CD4-positive, alpha-beta T cell (primary cell): ENCODE measurements at regions not wholly inside any gene's neighbourhood (a gene's known extent, or its start where the extent isn't known, plus 50 kb on each side); places are given as distances from the start of the nearest gene placed in this dataset.

Experiments
- ATAC-seq: fragments of 200-7000 bp; cut with Tn5 transposase; one replicate; pipeline ENCODE4 v1.10.0; 2022; ENCODE audit warnings: mild to moderate bottlenecking; ENCODE audit not compliant: poor library complexity
- CTCF ChIA-PET: fragments of 350-600 bp; sonication (Branson Sonifier 250); formaldehyde crosslinking; loops from one replicate; lab custom pipeline; 2021; ENCODE audit warnings: antibody characterized with exemption, inconsistent platforms; lab: Charles Lee
- POLR2A ChIA-PET: fragments of 350-600 bp; sonication (Branson Sonifier 250); formaldehyde crosslinking; loops from one replicate; lab custom pipeline; 2021; ENCODE audit warnings: antibody characterized with exemption, inconsistent platforms; lab: Charles Lee
- DNase-seq, 14 experiments: peaks; one replicate each; pipeline ENCODE4 v3.0.0-alpha.2; 2013 to 2020; ENCODE audit warnings: mixed read lengths in 2 of 14
- H3K27ac ChIP-seq, 2 donors: one replicate each; pipeline versions ENCODE4 v1.5.1 to v1.7.0; 2013; ENCODE audit warnings: low read length in 2 of 2, low read depth in 1 of 2, mild to moderate bottlenecking in 1 of 2
- H3K27me3 ChIP-seq, 2 experiments: 1 replicate in 1 of 2; 2 replicates in 1 of 2; pipeline versions ENCODE4 v1.6.1 to v1.7.0; 2013; ENCODE audit warnings: low read length in 2 of 2, control low read depth in 1 of 2, mild to moderate bottlenecking in 1 of 2, moderate library complexity in 1 of 2; ENCODE audit not compliant: insufficient read depth in 2 of 2, control insufficient read depth in 1 of 2
- H3K36me3 ChIP-seq: one replicate; pipeline ENCODE4 v1.6.1; 2013; ENCODE audit warnings: low read length, control low read depth; ENCODE audit not compliant: insufficient read depth
- H3K4me1 ChIP-seq: one replicate; pipeline ENCODE4 v1.6.1; 2013; ENCODE audit warnings: low read length, control low read depth; ENCODE audit not compliant: insufficient read depth
- H3K4me3 ChIP-seq: one replicate; pipeline ENCODE4 v1.5.1; 2013; ENCODE audit warnings: mild to moderate bottlenecking, low read length, moderate library complexity
- H3K9me3 ChIP-seq, 2 experiments: 1 replicate in 1 of 2; 2 replicates in 1 of 2; pipeline versions ENCODE4 v1.6.1 to v1.7.0; 2013; ENCODE audit warnings: low read length in 2 of 2, mild to moderate bottlenecking in 2 of 2, control low read depth in 1 of 2, moderate library complexity in 1 of 2; ENCODE audit not compliant: control insufficient read depth in 1 of 2, insufficient read depth in 1 of 2
- H3K27ac Mint-ChIP-seq: one replicate; pipeline ENCODE4 v1.8.0; 2020; ENCODE audit warnings: mixed read lengths
- H3K27me3 Mint-ChIP-seq: one replicate; pipeline ENCODE4 v1.8.0; 2021; ENCODE audit warnings: mixed read lengths
- H3K36me3 Mint-ChIP-seq: one replicate; pipeline ENCODE4 v1.8.0; 2021; ENCODE audit warnings: low read depth, mixed read lengths
- H3K4me1 Mint-ChIP-seq: one replicate; pipeline ENCODE4 v1.8.0; 2021; ENCODE audit warnings: low read depth, mixed read lengths
- H3K4me3 Mint-ChIP-seq: one replicate; pipeline ENCODE4 v1.8.0; 2020; ENCODE audit warnings: mild to moderate bottlenecking, mixed read lengths
- H3K9me3 Mint-ChIP-seq: one replicate; pipeline ENCODE4 v1.8.0; 2020; ENCODE audit warnings: mixed read lengths
- CTCF ChIP-seq: fragments of 200-600 bp; IDR thresholded peaks from one replicate; pipeline ENCODE4 v1.8.0; 2022; ENCODE audit warnings: antibody characterized with exemption, mild to moderate bottlenecking
- intact Hi-C, 2 experiments: fragments of 100-400 bp; cut with DNase I in 1 of 2; cut with micrococcal nuclease in 1 of 2; formaldehyde crosslinking; loops; one replicate each; pipeline versions ENCODE4 v1.15.1 to v1.9.0; 2023 to 2025; cut with DNase I, micrococcal nuclease

GRCh38 chr3:41018855-41019254 is 180.4 kb upstream of the CTNNB1 start:
- Mint-ChIP-seq H3K36me3 (no peaks in the 10 kb centered on the region), H3K4me3 (no peak overlapping the region), H3K27me3 (peaks cover 4% of the 10 kb centered on the region), H3K27ac (no peak overlapping the region), H3K9me3 (no peaks in the 10 kb centered on the region), H3K4me1 (no peaks in the 10 kb centered on the region)
- H3K27me3 ChIP-seq, result no peaks in the 10 kb centered on the region
- no peaks in the 10 kb centered on the region for H3K4me1 ChIP-seq
- ATAC-seq, result no peak
- intact Hi-C loops, result no loop called here
- ChIA-PET POLR2A (no interaction called here), CTCF (no interaction called here)
- no peaks in the 10 kb centered on the region for H3K36me3 ChIP-seq
- no peak overlapping the region for H3K27ac ChIP-seq
- DNase-seq, result no peak
- TF ChIP-seq CTCF, result no peak
- H3K4me3 ChIP-seq, result no peak overlapping the region
- no peaks in the 10 kb centered on the region for H3K9me3 ChIP-seq

DNA sequence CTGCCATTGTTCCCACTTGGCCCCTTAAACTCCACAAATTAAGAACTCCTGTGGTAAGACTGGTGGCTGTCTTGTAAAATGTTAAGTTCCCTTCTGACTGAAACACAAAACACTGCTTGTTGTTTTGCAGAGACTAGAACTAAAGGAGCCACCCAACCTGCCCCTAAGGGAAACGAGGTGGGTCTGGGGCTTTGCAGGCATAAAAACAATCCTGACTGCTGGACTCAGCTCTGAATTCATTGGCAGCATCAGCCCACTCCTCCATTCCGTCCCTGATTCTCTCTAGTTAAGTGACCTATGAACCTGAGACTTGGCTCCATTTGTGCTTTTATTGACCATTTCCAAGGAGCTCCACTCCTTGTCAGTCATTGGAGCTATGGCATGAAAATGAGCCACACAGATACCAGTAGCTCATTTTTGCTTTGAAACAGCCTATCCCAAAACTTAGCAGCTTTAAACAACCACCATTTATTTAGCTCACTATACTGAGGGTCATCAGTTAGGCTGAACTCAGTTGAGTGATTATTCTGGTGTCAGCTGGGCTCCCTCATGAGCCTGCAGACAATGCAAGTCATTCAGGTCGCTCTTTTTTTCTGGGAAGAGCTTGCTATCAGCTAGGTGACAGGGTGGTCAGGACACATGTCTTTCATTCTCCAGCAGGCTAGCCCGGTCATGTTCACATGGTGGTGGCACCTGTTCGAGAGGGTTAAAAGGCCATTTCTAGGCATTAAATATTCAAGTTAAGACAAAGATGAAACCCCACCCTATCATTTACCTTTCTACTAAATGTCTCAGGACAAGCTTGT is 175.1 kb upstream of the CTNNB1 start:
- H3K27ac Mint-ChIP-seq, result no peak overlapping the region
- no peaks in the 10 kb centered on the region for H3K27me3 Mint-ChIP-seq
- no peak overlapping the region for H3K4me3 Mint-ChIP-seq
- POLR2A ChIA-PET, result interaction anchor here (1.0 kb wide), 1 partner anchor 176 kb away, joined by 4 read pairs; no protein-coding TSS in a partner anchor
- H3K27ac ChIP-seq, result no peak overlapping the region
- CTCF ChIA-PET, result no interaction called here
- no peak overlapping the region for H3K4me3 ChIP-seq
- intact Hi-C loops, result no loop called here
- no peaks in the 10 kb centered on the region for H3K4me1 ChIP-seq
- no peak for ATAC-seq
- no peaks in the 10 kb centered on the region for H3K9me3 ChIP-seq
- no peaks in the 10 kb centered on the region for H3K9me3 Mint-ChIP-seq
- no peak for DNase-seq
- TF ChIP-seq CTCF, result no peak
- H3K27me3 ChIP-seq, result no peaks in the 10 kb centered on the region
- H3K4me1 Mint-ChIP-seq, result no peaks in the 10 kb centered on the region
- no peaks in the 10 kb centered on the region for H3K36me3 ChIP-seq
- no peaks in the 10 kb centered on the region for H3K36me3 Mint-ChIP-seq

DNA sequence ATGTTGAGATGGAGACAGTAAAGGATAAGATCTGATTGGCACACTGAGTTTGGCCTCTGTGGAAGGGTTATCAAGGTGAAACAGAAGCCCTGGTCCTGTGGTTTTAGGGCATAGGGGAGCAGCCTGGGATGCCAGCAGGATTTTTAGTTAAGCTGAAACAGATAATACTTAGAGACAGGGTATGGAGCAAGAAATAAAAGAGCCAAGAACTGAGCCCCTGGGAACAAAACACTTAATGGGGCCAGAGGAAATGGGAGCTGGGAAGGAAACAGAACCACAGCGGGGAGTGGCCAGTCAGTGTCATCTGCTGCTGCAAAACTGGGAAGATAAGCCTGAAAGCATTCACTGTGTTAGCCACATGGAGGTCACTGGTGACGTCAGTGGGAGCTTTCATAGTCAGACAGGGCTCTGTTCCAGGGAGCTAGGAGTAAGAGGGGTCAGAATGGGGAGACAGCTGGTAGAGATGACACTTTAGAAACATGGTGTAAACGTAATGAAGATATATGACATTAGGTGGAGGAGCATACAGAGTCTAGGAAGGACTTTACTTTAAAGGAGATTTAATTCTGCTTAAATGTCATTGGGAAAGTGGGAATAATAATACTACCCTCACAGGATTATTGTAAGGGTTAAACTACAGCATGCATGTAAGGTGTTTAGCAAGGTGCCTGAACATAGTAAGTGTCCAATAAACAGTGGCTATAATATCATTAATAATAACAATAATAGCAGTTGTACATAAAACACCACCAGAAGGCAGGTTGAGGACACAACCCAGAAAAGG is 172.7 kb upstream of the CTNNB1 start:
- ATAC-seq (no peak), DNase-seq (no peak)
- ChIA-PET CTCF (no interaction called here), POLR2A (no interaction called here)
- Mint-ChIP-seq H3K27ac (no peak overlapping the region), H3K4me3 (no peak overlapping the region), H3K9me3 (no peaks in the 10 kb centered on the region), H3K4me1 (no peaks in the 10 kb centered on the region), H3K36me3 (no peaks in the 10 kb centered on the region), H3K27me3 (peaks cover under 1% of the 10 kb centered on the region)
- intact Hi-C loops, result no loop called here
- Histone ChIP-seq H3K9me3 (no peaks in the 10 kb centered on the region), H3K4me1 (no peaks in the 10 kb centered on the region), H3K27me3 (peaks cover 0 to 5% of the 10 kb centered on the region in 2 experiments), H3K4me3 (no peak overlapping the region), H3K27ac (no peak overlapping the region), H3K36me3 (no peaks in the 10 kb centered on the region)
- TF ChIP-seq CTCF, result no peak
